ENCODE measurements at regions not wholly inside any gene's neighbourhood (a gene's known extent, or its start where the extent isn't known, plus 50 kb on each side); places are given as distances from the start of the nearest gene placed in this dataset.

GRCh38 chr4:147328189-147328588 lies 152.7 kb upstream of the EDNRA start:
- no peak for DNase-seq

DNA sequence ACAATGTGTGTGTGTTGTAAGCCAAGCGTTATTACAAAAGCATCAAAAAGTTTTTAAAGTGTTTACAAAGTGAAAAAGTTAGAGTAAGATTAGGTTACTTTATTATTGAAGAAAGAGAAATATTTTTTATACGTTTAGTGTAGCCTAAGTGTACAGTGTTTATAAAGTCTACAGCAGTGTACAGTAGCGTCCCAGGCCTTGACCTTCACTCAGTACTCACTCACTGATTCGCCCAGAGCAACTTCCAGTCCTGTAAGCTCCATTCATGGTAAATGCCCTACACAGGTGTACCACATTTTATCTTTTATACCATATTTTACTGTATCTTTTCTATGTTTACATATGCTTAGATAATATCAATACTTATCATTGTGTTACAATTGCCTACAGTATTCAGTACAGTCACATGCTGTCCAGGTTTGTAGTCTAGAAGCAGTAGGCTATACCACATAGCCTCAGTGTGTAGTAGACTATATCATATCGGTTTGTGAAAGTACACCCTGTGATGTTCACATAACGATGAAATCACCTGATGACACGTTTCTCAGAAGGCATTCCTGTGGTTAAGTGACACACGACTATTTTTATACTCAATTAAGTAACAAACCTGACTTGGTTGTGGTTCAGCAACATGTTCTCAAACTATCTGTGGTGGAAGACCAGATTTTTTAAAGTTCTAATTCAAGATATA lies 152.0 kb upstream of the EDNRA start:
- DNase-seq = no peak

- peak; percentile 58 for DNase-seq
Measured at GRCh38 chr4:147332091-147332490, 148.8 kb upstream of the EDNRA start.

GRCh38 chr4:147334478-147334877 lies 146.4 kb upstream of the EDNRA start:
- no peak for DNase-seq

DNA sequence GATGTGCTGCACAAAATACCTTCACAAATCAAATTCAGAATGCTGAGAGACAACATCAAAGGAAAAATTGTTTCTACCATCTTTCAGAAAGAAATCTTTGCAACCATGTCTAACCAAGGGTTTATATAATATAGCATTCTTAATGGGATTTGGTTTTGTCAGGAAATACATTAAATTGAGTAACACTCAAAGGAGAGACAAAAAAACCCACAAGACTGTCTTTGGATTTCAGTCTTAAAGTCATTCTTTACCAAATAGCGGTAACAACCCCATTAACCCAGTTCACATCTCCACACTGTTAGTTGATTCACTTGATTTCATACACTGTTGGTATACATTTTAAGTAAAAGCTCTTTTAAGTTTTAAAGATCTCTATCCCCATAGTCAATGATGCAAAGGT lies 145.7 kb upstream of the EDNRA start:
- DNase-seq = no peak

DNA sequence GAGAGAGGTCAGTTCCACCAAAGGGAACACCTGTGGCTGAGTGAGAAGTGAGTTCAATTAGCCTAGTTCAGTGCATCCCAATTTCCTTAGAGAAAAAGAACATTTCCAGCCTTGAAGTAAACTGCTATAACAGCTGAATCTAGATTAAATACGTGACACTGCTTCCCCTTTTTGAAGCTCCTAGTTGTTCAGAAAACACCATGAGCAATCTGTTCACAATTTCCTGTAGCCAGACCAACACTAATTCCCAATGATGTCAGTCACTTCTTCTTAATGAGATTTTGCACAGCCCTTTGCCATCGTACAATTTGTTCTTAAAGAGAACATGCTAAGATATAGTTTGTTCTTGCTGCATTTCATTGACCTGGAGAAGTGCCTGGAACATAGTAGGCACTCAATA lies 144.6 kb upstream of the EDNRA start:
- DNase-seq = no peak

DNA sequence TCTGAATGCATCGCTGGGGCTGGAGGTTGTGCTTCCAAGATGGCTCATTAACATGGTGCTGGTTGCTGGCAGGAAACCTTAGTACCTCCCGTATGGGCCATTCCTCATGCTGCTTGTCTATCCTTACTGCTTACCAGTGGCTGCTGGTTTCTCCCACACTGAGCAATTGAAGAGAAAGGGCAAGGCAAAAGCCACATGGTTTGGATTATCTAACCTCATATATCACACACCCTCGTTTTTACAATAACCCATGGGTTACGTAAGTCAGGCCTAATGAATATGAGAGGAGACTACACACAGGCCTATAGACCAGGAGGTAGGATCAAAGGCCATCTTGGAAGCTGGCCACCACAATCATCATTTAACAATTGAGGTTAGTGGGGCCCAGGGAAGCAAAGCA lies 141.8 kb upstream of the EDNRA start:
- DNase-seq = no peak

GRCh38 chr4:147340111-147340510 lies 140.8 kb upstream of the EDNRA start:
- DNase-seq = no peak

DNA sequence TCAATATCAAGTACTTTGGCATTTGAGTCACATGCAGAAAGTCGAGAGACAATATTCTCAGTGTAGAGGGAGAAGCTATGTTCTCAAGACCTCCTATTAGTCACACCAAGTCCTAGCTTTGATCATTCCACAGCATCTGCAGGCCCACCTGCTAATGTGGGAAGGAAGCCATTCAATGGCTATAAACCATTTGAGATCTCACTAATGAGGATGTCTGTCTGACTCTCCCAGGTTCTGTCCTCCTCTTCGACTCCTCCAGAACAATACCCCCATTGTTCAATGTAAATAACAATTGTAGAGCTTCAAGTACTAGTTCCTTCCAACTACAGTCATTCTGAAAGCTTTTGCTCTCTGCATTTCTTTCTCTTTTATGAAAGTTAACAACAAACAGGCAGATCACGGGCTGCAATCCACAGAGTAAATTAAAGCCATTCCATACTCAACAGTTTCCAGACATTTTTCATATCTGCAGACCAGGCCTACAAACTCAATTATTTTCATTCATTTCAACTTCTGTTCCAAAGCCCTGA lies 140.2 kb upstream of the EDNRA start:
- DNase-seq = peak; percentile 50

DNA sequence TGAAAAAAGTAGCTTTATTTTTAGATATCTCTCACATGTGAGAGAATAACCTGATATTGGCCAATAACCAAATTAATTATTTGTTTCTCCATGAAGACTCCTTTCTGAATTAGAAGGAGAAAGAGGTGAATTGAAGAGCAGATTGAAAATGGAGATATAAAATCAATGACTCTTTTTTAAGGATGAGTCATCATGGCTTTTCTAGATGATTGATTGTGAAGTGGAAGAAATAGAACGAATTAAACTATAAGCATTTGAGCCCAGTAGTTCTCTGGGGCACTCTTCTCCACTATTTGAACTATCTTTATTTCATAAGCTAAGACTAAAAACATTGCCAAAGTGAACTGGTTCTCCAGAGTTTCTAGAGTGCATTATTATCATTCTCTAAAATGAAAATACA lies 137.2 kb upstream of the EDNRA start:
- DNase-seq = no peak

GRCh38 chr4:147345662-147346061 lies 135.2 kb upstream of the EDNRA start:
- DNase-seq = no peak

- DNase-seq = no peak
Measured at GRCh38 chr4:147347217-147347616, 133.7 kb upstream of the EDNRA start.

DNA sequence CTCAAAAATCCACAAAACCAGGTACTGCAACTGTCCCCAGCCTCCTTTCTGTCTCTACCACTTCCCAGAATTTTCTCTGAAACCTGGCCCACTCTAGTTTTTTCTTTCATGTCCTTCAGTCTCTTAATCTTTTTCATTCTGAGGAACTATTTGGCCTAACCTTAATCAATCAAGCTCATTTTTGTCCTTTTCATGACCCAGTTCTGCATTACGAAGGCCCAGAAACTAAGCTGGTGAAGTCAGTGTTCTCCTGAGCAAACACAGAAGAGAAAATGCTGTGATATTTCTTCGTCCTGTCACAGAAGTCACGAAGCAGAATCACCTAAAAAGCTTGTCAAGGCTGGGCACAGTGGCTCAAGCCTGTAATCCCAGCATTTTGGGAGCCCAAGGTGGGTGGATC lies 131.7 kb upstream of the EDNRA start:
- DNase-seq = no peak

- DNase-seq = no peak
Measured at GRCh38 chr4:147351083-147351787, 129.7 kb upstream of the EDNRA start.

DNA sequence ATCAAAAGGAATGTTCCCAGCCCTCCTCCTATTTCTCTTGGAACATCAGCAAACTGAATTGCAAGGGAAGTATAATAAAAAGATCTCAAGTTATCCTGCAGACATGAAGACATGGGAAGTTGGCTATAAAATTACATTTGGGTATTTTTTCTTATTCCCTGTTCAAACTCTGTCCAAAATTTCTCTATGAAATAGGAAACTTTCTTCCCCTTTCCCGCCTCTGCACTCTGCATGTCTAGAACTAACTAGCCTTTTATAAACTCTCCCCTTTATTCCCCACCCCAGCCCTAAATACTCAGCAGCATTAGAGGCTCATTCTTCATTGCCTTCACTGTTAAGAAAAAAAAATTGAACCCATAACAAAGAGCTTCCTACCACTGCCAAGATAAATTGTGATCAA lies 126.7 kb upstream of the EDNRA start:
- no peak for DNase-seq

GRCh38 chr4:147355032-147355656 lies 125.8 kb upstream of the EDNRA start:
- DNase-seq = no peak

DNA sequence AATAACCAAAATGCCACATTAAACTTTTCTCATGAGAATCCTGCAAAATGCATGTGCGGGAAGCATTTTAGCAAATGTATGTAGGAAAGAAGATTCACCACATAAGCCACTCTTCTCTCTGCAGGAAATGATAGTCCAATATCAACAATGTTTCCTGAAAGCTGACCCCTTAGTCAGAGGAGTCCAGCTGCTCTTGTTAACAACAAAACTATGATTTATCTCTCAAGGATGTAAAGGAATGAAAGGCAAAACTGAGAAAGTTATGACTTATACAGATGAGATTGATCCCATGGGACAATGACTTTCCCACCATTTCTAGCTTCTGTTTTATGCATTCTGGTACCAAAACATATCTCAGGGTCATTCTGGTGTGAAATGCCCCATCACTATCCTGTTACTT lies 125.0 kb upstream of the EDNRA start:
- no peak for DNase-seq

DNA sequence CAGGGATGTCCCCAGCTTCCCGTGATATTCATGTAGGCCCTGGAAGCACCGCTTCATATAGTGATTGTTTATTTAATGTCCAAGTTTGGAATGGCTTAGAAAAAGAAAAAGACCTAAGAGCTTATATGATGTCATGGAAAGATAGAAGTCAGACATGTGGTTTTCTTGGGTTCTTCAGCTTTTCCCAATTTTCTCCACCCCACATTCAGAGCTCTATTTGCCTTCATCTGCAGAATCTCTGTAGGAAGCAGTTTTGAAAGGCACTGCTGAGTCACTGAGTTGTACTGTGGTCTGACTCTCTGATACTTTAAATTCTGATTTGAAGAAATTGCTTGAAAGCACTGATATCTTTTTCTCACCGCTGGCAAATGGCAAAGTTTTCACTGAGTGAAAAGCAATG lies 120.6 kb upstream of the EDNRA start:
- no peak for DNase-seq

GRCh38 chr4:147361726-147362125 lies 119.2 kb upstream of the EDNRA start:
- no peak for DNase-seq

GRCh38 chr4:147362938-147363337 lies 118.0 kb upstream of the EDNRA start:
- DNase-seq = no peak

- no peak for DNase-seq
Measured at GRCh38 chr4:147363514-147363913, 117.4 kb upstream of the EDNRA start.

- no peak for DNase-seq
Measured at GRCh38 chr4:147365396-147365795, 115.5 kb upstream of the EDNRA start.

DNA sequence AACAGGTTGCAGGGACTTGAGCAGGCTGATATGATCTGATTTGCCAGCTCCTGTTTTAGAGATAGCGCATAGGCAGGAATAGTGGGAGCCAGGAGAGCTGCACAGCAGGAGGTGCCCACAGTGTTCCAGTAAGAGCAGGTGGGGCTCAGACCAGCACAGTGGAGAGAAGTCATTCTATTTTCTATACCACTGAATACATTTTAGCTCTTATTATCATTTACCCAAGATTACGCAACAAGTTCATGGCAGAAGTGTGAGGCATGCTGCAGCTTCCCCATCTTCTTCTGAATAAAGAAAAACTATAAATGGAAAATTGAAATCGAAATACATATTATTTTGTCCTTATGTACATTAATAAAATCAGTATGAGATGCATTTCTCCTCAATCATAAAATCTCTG lies 114.7 kb upstream of the EDNRA start:
- no peak for DNase-seq

GRCh38 chr4:147367891-147368290 lies 113.0 kb upstream of the EDNRA start:
- DNase-seq = no peak

All from left hindlimb (tissue), 1 donor.